DOHH2 (cell line): ENCODE measurements at regions not wholly inside any gene's neighbourhood (a gene's known extent, or its start where the extent isn't known, plus 50 kb on each side); places are given as distances from the start of the nearest gene placed in this dataset.
"Not testable (repeated sequence)": the region's sequence is repeated elsewhere in the genome, so short reads cannot be mapped to it uniquely, and the experiment has no call there.

Experiments
- H3F3A ChIP-seq: fragments of 200-600 bp; sonication (generic), shearing (Covaris generic); 2 replicates; pipeline ENCODE4 v1.6.0; 2016; ENCODE audit warnings: antibody characterized with exemption, mild to moderate bottlenecking; ENCODE audit not compliant: control insufficient read depth, insufficient read depth
- H3K27ac ChIP-seq: fragments of 200-600 bp; sonication (generic); 2 replicates; pipeline ENCODE4 v1.5.1; 2014; ENCODE audit warnings: low read depth, mild to moderate bottlenecking, low read length, moderate library complexity
- H3K27me3 ChIP-seq: fragments of 200-600 bp; sonication (generic); 2 replicates; pipeline ENCODE4 v1.6.1; 2014; ENCODE audit warnings: mild to moderate bottlenecking, low read length, mixed read lengths; ENCODE audit not compliant: control insufficient read depth
- H3K36me3 ChIP-seq: fragments of 200-600 bp; sonication (generic); 2 replicates; pipeline ENCODE4 v1.6.1; 2014; ENCODE audit warnings: mild to moderate bottlenecking, low read length, moderate library complexity, mixed read lengths; ENCODE audit not compliant: control insufficient read depth
- H3K4me1 ChIP-seq: fragments of 200-600 bp; sonication (generic); 2 replicates; pipeline ENCODE4 v1.6.1; 2014; ENCODE audit warnings: mild to moderate bottlenecking, low read length, mixed read lengths; ENCODE audit not compliant: control insufficient read depth
- H3K4me2 ChIP-seq: fragments of 200-600 bp; sonication (generic); 2 replicates; pipeline ENCODE4 v1.6.0; 2014; ENCODE audit warnings: mild to moderate bottlenecking, low read length, moderate library complexity
- H3K4me3 ChIP-seq: fragments of 200-600 bp; sonication (generic); 2 replicates; pipeline ENCODE4 v1.5.1; 2014; ENCODE audit warnings: mild to moderate bottlenecking, low read length, mixed read lengths
- H3K79me2 ChIP-seq: fragments of 200-600 bp; sonication (generic); 2 replicates; pipeline ENCODE4 v1.6.1; 2014; ENCODE audit warnings: mild to moderate bottlenecking, low read length, mixed read lengths; ENCODE audit not compliant: control insufficient read depth
- H3K9me2 ChIP-seq: fragments of 200-600 bp; sonication (generic); replicated peaks from 2 replicates; pipeline ENCODE4 v1.6.1; 2014; ENCODE audit warnings: mild to moderate bottlenecking, low read length, mixed read lengths; ENCODE audit not compliant: control insufficient read depth
- H3K9me3 ChIP-seq: fragments of 200-600 bp; sonication (generic); 2 replicates; pipeline ENCODE4 v1.6.1; 2014; ENCODE audit warnings: antibody characterized with exemption, low read length, mixed read lengths; ENCODE audit not compliant: control insufficient read depth, insufficient read depth
- H4K20me1 ChIP-seq: fragments of 200-600 bp; sonication (generic); 2 replicates; pipeline ENCODE4 v1.6.0; 2014; ENCODE audit warnings: low read depth, mild to moderate bottlenecking, antibody characterized with exemption, low read length, moderate library complexity; ENCODE audit not compliant: control insufficient read depth, insufficient read depth
- CTCF ChIP-seq: fragments of 200-600 bp; sonication (generic); IDR thresholded peaks from one replicate; pipeline ENCODE4 v1.5.1; 2014; ENCODE audit warnings: antibody characterized with exemption, mild to moderate bottlenecking, low read depth, low read length; ENCODE audit not compliant: poor library complexity, severe bottlenecking
- EZH2phosphoT487 ChIP-seq: fragments of 200-600 bp; sonication (generic); IDR thresholded peaks from 2 replicates; pipeline ENCODE4 v1.6.1; 2017; ENCODE audit warnings: borderline replicate concordance, mild to moderate bottlenecking, antibody characterized with exemption, low read length, moderate library complexity, mixed read lengths

DNA sequence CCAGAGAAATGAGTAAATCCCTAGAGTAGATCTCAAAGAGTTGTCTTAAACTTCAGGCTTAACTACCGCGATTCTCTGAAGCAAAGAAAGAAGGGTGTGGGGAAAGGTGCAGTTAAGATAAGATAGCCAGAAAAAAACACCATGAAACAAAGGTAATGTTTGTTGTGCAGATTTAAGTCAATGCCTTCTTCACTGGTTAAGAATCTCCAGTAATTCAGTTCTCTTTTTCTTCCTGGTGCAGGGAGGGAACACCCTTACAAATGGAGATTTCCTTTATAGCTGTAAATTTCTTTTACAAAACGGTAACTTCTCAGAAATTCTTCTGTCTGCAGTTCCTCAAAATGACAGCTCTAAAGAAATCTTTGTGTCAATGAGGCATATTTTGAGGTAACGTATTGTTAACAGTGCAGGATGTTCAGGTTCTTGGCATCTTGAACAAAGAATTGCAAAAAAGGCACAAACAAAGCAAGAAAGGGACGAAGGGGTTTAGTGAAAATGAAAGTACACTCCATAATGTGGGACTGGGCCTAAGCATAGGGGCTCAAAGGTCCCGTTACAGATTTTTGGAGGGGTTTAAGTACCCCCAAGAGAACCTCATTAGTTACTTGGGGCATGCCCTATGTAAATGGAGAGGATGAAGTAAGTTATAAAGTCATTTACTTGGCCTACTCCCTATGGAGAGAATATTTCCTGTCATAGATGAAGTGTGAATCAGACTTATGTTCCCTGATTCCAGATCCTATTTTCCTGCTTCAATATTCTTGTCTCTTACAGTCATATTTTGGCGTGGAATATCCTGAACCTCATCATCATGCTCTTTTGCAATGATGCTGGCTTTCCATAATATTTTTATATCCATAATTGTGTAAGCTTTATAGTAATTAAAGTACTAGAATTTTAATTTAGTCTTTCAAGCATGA lies 492.0 kb downstream of the PCDH11X start:
- no peak overlapping the region for H3K4me3 ChIP-seq
- no peaks in the 10 kb centered on the region for H3K27me3 ChIP-seq
- H3K27ac ChIP-seq, result no peak overlapping the region
- no peaks in the 10 kb centered on the region for H3K36me3 ChIP-seq
- no peaks in the 10 kb centered on the region for H3K9me3 ChIP-seq
- no peaks in the 10 kb centered on the region for H3F3A ChIP-seq
- H3K9me2 ChIP-seq, result no peaks in the 10 kb centered on the region
- H3K4me2 ChIP-seq, result no peak overlapping the region
- TF ChIP-seq EZH2phosphoT487 (no peak), CTCF (no peak)
- H4K20me1 ChIP-seq, result no peaks in the 10 kb centered on the region
- no peaks in the 10 kb centered on the region for H3K4me1 ChIP-seq
- H3K79me2 ChIP-seq, result no peaks in the 10 kb centered on the region

GRCh38 chrX:92278556-92278955 lies 499.4 kb downstream of the PCDH11X start:
- not testable (repeated sequence) for H3K4me1 ChIP-seq, H3K9me3 ChIP-seq, H3K27me3 ChIP-seq, H3K4me3 ChIP-seq, H3K9me2 ChIP-seq, H3K79me2 ChIP-seq, H3F3A ChIP-seq, H4K20me1 ChIP-seq, H3K4me2 ChIP-seq, H3K36me3 ChIP-seq, H3K27ac ChIP-seq

GRCh38 chrX:92280347-92280746 lies 501.2 kb downstream of the PCDH11X start:
- H3K4me2 ChIP-seq, H3F3A ChIP-seq, H4K20me1 ChIP-seq, H3K4me3 ChIP-seq, H3K79me2 ChIP-seq, H3K4me1 ChIP-seq, H3K27me3 ChIP-seq, H3K27ac ChIP-seq, H3K9me3 ChIP-seq, H3K9me2 ChIP-seq, H3K36me3 ChIP-seq: not testable (repeated sequence)

DNA sequence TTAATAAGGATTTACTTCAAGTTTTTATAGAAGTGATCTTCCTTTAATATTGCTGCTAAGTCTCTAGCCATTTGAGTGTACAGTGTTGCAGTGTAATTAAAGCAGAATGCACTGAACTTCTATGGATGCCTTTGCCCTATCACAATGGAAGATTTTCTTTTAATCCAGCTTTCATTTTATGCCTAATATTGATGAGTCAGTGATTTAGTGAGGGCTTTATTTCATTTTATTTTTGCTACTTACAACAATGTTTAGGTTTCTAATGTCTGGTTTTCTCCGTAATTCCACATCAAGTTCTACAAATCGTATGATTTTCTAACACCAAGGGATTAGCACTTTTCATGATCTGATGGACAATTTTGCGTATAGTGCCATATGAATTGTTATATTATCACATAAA lies 504.1 kb downstream of the PCDH11X start:
- Histone ChIP-seq H3K4me1 (no peaks in the 10 kb centered on the region), H3K9me2 (no peaks in the 10 kb centered on the region), H3K36me3 (no peaks in the 10 kb centered on the region), H4K20me1 (no peaks in the 10 kb centered on the region), H3K9me3 (no peaks in the 10 kb centered on the region), H3K27me3 (no peaks in the 10 kb centered on the region), H3K4me2 (no peak overlapping the region), H3F3A (no peaks in the 10 kb centered on the region), H3K4me3 (no peak overlapping the region), H3K79me2 (no peaks in the 10 kb centered on the region), H3K27ac (no peak overlapping the region)
- TF ChIP-seq EZH2phosphoT487, result no peak
- TF ChIP-seq CTCF, result no peak

DNA sequence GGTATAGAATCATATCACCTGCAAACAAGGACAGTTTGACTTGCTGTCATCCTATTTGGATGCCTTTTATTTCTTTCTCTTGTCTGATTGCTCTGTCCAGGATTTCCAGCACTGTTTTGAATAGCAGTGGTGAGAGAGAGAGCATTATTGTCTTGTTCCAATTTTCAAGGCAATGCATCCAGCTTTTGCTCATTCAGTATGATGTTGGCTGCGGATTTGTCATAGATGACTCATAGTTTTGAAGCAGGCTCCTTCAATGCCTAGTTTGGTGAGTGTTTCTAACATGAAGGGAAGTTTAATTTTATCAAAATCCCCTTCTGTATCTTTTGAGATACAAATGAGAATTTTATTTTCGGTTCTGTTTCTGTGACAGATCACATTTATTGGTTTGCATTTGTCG lies 518.9 kb downstream of the PCDH11X start:
- H4K20me1 ChIP-seq, H3K36me3 ChIP-seq, H3K9me3 ChIP-seq, H3K4me3 ChIP-seq, H3K79me2 ChIP-seq, H3K4me1 ChIP-seq, H3K9me2 ChIP-seq, H3F3A ChIP-seq, H3K4me2 ChIP-seq, H3K27me3 ChIP-seq, H3K27ac ChIP-seq: not testable (repeated sequence)

DNA sequence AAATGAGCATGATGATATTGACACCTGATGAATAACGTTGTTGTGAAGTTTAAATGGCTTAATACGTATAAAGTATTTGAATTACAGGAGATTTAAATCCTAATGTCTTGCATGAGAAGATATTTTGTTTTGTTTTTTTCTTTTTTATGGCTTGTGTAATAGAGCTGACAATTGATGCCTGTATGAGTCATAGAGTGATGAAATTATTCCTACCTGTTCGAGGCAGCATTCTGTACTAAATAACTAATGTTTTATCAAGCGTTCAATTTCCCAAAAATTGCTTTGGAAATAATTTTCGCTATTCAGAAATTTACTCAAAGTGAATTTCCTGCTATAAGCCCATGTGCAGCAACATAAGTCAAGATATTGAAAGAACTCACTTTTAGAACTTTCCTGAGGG lies 554.0 kb downstream of the PCDH11X start:
- not testable (repeated sequence) for H3K79me2 ChIP-seq, H3K4me2 ChIP-seq, H3K4me3 ChIP-seq, H3F3A ChIP-seq, H3K9me2 ChIP-seq, H3K27me3 ChIP-seq, H3K36me3 ChIP-seq, H3K4me1 ChIP-seq, H4K20me1 ChIP-seq, H3K9me3 ChIP-seq, H3K27ac ChIP-seq
